ENCODE measurements at regions not wholly inside any gene's neighbourhood (a gene's known extent, or its start where the extent isn't known, plus 50 kb on each side); places are given as distances from the start of the nearest gene placed in this dataset.

- TF ChIP-seq CTCF (optimal IDR thresholded peaks at IDR 0.05 in 1 of 3, IDR thresholded peaks at IDR 0.05 in 1 of 3, conservative IDR thresholded peaks at IDR 0.05 in 1 of 3; ENCODE audit: extremely low read depth in 1 of 3, insufficient read depth in 2 of 3, low read length in 3 of 3) (no peak), EZH2 (IDR thresholded peaks at IDR 0.05; ENCODE audit: low read length) (no peak)
These were observed 518.7 kb upstream of the MAP3K7 start for GRCh38 chr6:91105532-91105931.

All from keratinocyte (primary cell).